Mucosa of descending colon (tissue), 3 donors: ENCODE measurements at regions not wholly inside any gene's neighbourhood (a gene's known extent, or its start where the extent isn't known, plus 50 kb on each side); places are given as distances from the start of the nearest gene placed in this dataset.

Experiments used
- ATAC-seq: fragments of 200-7000 bp; cut with Tn5 transposase; one replicate; pipeline ENCODE4 v1.9.1; 2020; ENCODE audit warnings: mild to moderate bottlenecking, moderate library complexity
- DNase-seq, 3 donors: peaks; one replicate each; pipeline ENCODE4 v3.0.0-alpha.2; 2020
- H3K36me3 ChIP-seq: fragments of 200-600 bp; one replicate; pipeline ENCODE4 v1.8.0; 2021; ENCODE audit warnings: low read depth, mild to moderate bottlenecking
- H3K4me1 ChIP-seq: fragments of 200-600 bp; one replicate; pipeline ENCODE4 v1.8.0; 2021; ENCODE audit warnings: low read depth, mild to moderate bottlenecking
- H3K4me3 ChIP-seq: fragments of 200-600 bp; one replicate; pipeline ENCODE4 v1.8.0; 2021; ENCODE audit warnings: mild to moderate bottlenecking
- H3K9me3 ChIP-seq: fragments of 200-600 bp; one replicate; pipeline ENCODE4 v1.8.0; 2021; ENCODE audit warnings: mild to moderate bottlenecking
- CTCF ChIP-seq: fragments of 200-600 bp; IDR thresholded peaks from one replicate; pipeline ENCODE4 v1.8.0; 2022; ENCODE audit warnings: antibody characterized with exemption, mild to moderate bottlenecking
- intact Hi-C, 2 donors: fragments of 100-400 bp; cut with DNase I in 1 of 2; cut with micrococcal nuclease in 1 of 2; formaldehyde crosslinking; loops; one replicate each; pipeline versions ENCODE4 v1.11.0 to v1.11.1; 2022; cut with DNase I, micrococcal nuclease
- donor health status: DM: no; HTN: no; CAD: no; lungs with moderate emphysema.
- donor health status: DM: no; HTN: no; CAD: no.
- donor health status: DM: no; HTN: yes; CAD: no.

GRCh38 chr7:46411236-46411635, 490.2 kb upstream of the IGFBP3 start:
- no peak for TF ChIP-seq CTCF

GRCh38 chr7:46407125-46407524, 486.1 kb upstream of the IGFBP3 start:
- no peak for TF ChIP-seq CTCF
- Histone ChIP-seq H3K4me3 (no peak overlapping the region), H3K36me3 (no peaks in the 10 kb centered on the region), H3K9me3 (no peaks in the 10 kb centered on the region), H3K4me1 (no peaks in the 10 kb centered on the region)
- DNase-seq (no peak), ATAC-seq (no peak)
- intact Hi-C loops: no loop called here

More at GRCh38 chr7:46411236-46411635, 490.2 kb upstream of the IGFBP3 start:
- DNase-seq: no peak
- intact Hi-C loops: no loop called here
- no peak for ATAC-seq
- no peaks in the 10 kb centered on the region for H3K36me3 ChIP-seq
- no peak overlapping the region for H3K4me3 ChIP-seq
- H3K9me3 ChIP-seq: no peaks in the 10 kb centered on the region
- H3K4me1 ChIP-seq: no peaks in the 10 kb centered on the region

- DNase-seq (no peak), ATAC-seq (no peak)
- Histone ChIP-seq H3K4me1 (no peaks in the 10 kb centered on the region), H3K4me3 (no peak overlapping the region), H3K9me3 (peaks cover 3% of the 10 kb centered on the region), H3K36me3 (no peaks in the 10 kb centered on the region)
- no peak for TF ChIP-seq CTCF
- intact Hi-C loops: no loop called here
These were observed 476.5 kb upstream of the IGFBP3 start for GRCh38 chr7:46397591-46397990.

GRCh38 chr7:46396481-46396880, 475.4 kb upstream of the IGFBP3 start:
- ATAC-seq: no peak
- peaks cover 3% of the 10 kb centered on the region for H3K9me3 ChIP-seq
- no peaks in the 10 kb centered on the region for H3K4me1 ChIP-seq
- no peaks in the 10 kb centered on the region for H3K36me3 ChIP-seq
- H3K4me3 ChIP-seq: no peak overlapping the region
- DNase-seq: no peak
- intact Hi-C loops: no loop called here
- no peak for TF ChIP-seq CTCF

- H3K4me3 ChIP-seq: no peak overlapping the region
- no peaks in the 10 kb centered on the region for H3K4me1 ChIP-seq
- no peaks in the 10 kb centered on the region for H3K9me3 ChIP-seq
- no peaks in the 10 kb centered on the region for H3K36me3 ChIP-seq
- TF ChIP-seq CTCF: no peak
- ATAC-seq (no peak), DNase-seq (no peak)
- intact Hi-C loops: no loop called here
These were observed 472.1 kb upstream of the IGFBP3 start for GRCh38 chr7:46393142-46393541.
